Liver (tissue), 8 donors: ENCODE measurements at regions not wholly inside any gene's neighbourhood (a gene's known extent, or its start where the extent isn't known, plus 50 kb on each side); places are given as distances from the start of the nearest gene placed in this dataset.

Source experiments
- DNase-seq: peaks from one replicate; pipeline ENCODE4 v3.0.0-alpha.2; 2017; ENCODE audit warnings: low spot score
- H3K27ac ChIP-seq, 2 donors: one replicate each; pipeline ENCODE4 v1.7.0; 2013; ENCODE audit warnings: inconsistent platforms in 2 of 2, low read length in 2 of 2, control low read depth in 1 of 2, low read depth in 1 of 2, mild to moderate bottlenecking in 1 of 2
- H3K27me3 ChIP-seq, 4 donors: one replicate each; pipeline versions ENCODE4 v1.6.1 to v1.7.0; 2013; ENCODE audit warnings: low read length in 3 of 4, inconsistent platforms in 1 of 4, mild to moderate bottlenecking in 1 of 4, moderate library complexity in 1 of 4; ENCODE audit not compliant: control insufficient read depth in 4 of 4, insufficient read depth in 4 of 4
- H3K36me3 ChIP-seq, 4 donors: one replicate each; pipeline versions ENCODE4 v1.6.1 to v1.7.0; 2013; ENCODE audit warnings: low read length in 3 of 4, mild to moderate bottlenecking in 3 of 4, low read depth in 1 of 4, moderate library complexity in 1 of 4; ENCODE audit not compliant: control insufficient read depth in 4 of 4, insufficient read depth in 3 of 4
- H3K4me1 ChIP-seq, 4 donors: one replicate each; pipeline versions ENCODE4 v1.6.1 to v1.7.0; 2013; ENCODE audit warnings: low read length in 3 of 4, mild to moderate bottlenecking in 3 of 4, moderate library complexity in 1 of 4; ENCODE audit not compliant: control insufficient read depth in 4 of 4, insufficient read depth in 4 of 4
- H3K4me3 ChIP-seq, 3 donors: one replicate each; pipeline versions ENCODE4 v1.6.1 to v1.7.0; 2013; ENCODE audit warnings: low read length in 3 of 3, control low read depth in 1 of 3, low read depth in 1 of 3, mild to moderate bottlenecking in 1 of 3
- H3K9ac ChIP-seq, 2 donors: one replicate each; pipeline ENCODE4 v1.7.0; 2013; ENCODE audit warnings: low read length in 2 of 2, mild to moderate bottlenecking in 2 of 2, moderate library complexity in 2 of 2, control low read depth in 1 of 2, low read depth in 1 of 2
- H3K9me3 ChIP-seq, 4 donors: one replicate each; pipeline versions ENCODE4 v1.6.1 to v1.7.0; 2013; ENCODE audit warnings: low read length in 3 of 4; ENCODE audit not compliant: control insufficient read depth in 4 of 4
- ATF3 ChIP-seq: IDR thresholded peaks from 2 replicates; pipeline ENCODE4 v1.6.1; 2016; ENCODE audit warnings: antibody characterized with exemption
- CTCF ChIP-seq: fragments of 150-350 bp; IDR thresholded peaks from 2 replicates; pipeline ENCODE4 v1.5.1; 2017; ENCODE audit warnings: improper control_type of control experiment, low read depth, low read length; ENCODE audit not compliant: missing input control
- EGR1 ChIP-seq, 2 donors: IDR thresholded peaks; 2 replicates each; pipeline ENCODE4 v1.6.1; 2016 to 2018; ENCODE audit warnings: antibody characterized with exemption in 2 of 2, low read depth in 2 of 2
- FOXA1 ChIP-seq: IDR thresholded peaks from 2 replicates; pipeline ENCODE4 v1.6.1; 2016; ENCODE audit warnings: antibody characterized with exemption
- FOXA2 ChIP-seq: IDR thresholded peaks from 2 replicates; pipeline ENCODE4 v1.6.1; 2016; ENCODE audit warnings: antibody characterized with exemption
- GABPA ChIP-seq, 2 donors: IDR thresholded peaks in 1 of 2; conservative IDR thresholded peaks in 1 of 2; 2 replicates each; pipeline ENCODE4 v1.6.1; 2016; ENCODE audit warnings: antibody characterized with exemption in 2 of 2, mild to moderate bottlenecking in 1 of 2, moderate library complexity in 1 of 2
- HNF4A ChIP-seq, 2 donors: conservative IDR thresholded peaks; 2 replicates each; pipeline ENCODE4 v1.6.1; 2016; ENCODE audit warnings: antibody characterized with exemption in 2 of 2, mild to moderate bottlenecking in 2 of 2
- JUND ChIP-seq, 2 donors: IDR thresholded peaks; 2 replicates each; pipeline ENCODE4 v1.6.1; 2016; ENCODE audit warnings: antibody characterized with exemption in 2 of 2
- MAX ChIP-seq: IDR thresholded peaks from 2 replicates; pipeline ENCODE4 v1.6.1; 2016; ENCODE audit warnings: antibody characterized with exemption
- NR2F2 ChIP-seq: IDR thresholded peaks from 2 replicates; pipeline ENCODE4 v1.6.1; 2016; ENCODE audit warnings: antibody characterized with exemption
- RAD21 ChIP-seq, 2 donors: IDR thresholded peaks; 2 replicates each; pipeline ENCODE4 v1.6.1; 2016; ENCODE audit warnings: antibody characterized with exemption in 2 of 2, mild to moderate bottlenecking in 2 of 2
- REST ChIP-seq: IDR thresholded peaks from 2 replicates; pipeline ENCODE4 v1.6.1; 2016; ENCODE audit warnings: antibody characterized with exemption, mild to moderate bottlenecking
- TAF1 ChIP-seq: conservative IDR thresholded peaks from 2 replicates; pipeline ENCODE4 v1.6.1; 2016; ENCODE audit warnings: antibody characterized with exemption, mild to moderate bottlenecking
- ZBTB33 ChIP-seq: IDR thresholded peaks from 2 replicates; pipeline ENCODE4 v1.6.1; 2016; ENCODE audit warnings: antibody characterized with exemption
- WGBS: extraction: QIAGEN DNeasy Blood & Tissue Kit; methylation state at CpG from one replicate; pipeline ENCODE4 v1.1.7; 2013; 5-methylcytosine and 5-hydroxymethylcytosine counted together
- donor health status: healthy.
- donor health status: healthy.
- donor health status: healthy.
- donor health status: healthy.
- donor health status: healthy.

- Histone ChIP-seq H3K9me3 (no peaks in the 10 kb centered on the region), H3K36me3 (no peaks in the 10 kb centered on the region), H3K27ac (no peak overlapping the region), H3K27me3 (peaks cover 0 to 6% (median 2%) of the 10 kb centered on the region in 4 donors), H3K4me3 (no peak overlapping the region), H3K9ac (no peak overlapping the region), H3K4me1 (no peaks in the 10 kb centered on the region)
- no peak for DNase-seq
- TF ChIP-seq RAD21 (IDR thresholded peaks at IDR 0.05) (peak; percentile 66 to 76), CTCF (peak; percentile 74), GABPA (IDR thresholded peaks at IDR 0.05 in 1 of 2, conservative IDR thresholded peaks at IDR 0.05 in 1 of 2) (no peak)
- 29% methylated on average over 10 of the region's 10 CpGs for WGBS
Measured at GRCh38 chr13:24997367-24997967, 98.5 kb upstream of the PABPC3 start.

- Histone ChIP-seq H3K36me3 (no peaks in the 10 kb centered on the region), H3K4me3 (no peak overlapping the region), H3K27me3 (peaks cover 0 to 6% (median 2%) of the 10 kb centered on the region in 4 donors), H3K9me3 (no peaks in the 10 kb centered on the region), H3K27ac (no peak overlapping the region), H3K4me1 (no peaks in the 10 kb centered on the region), H3K9ac (no peak overlapping the region)
- TF ChIP-seq HNF4A (conservative IDR thresholded peaks at IDR 0.05), result no peak
- TF ChIP-seq MAX, result no peak
- no peak for TF ChIP-seq FOXA1
- no peak for TF ChIP-seq FOXA2
- TF ChIP-seq ATF3, result no peak
- TF ChIP-seq REST, result no peak
- TF ChIP-seq TAF1, result no peak
- no peak for TF ChIP-seq RAD21 (IDR thresholded peaks at IDR 0.05)
- no peak for TF ChIP-seq GABPA (IDR thresholded peaks at IDR 0.05 in 1 of 2, conservative IDR thresholded peaks at IDR 0.05 in 1 of 2)
- no peak for TF ChIP-seq CTCF
- TF ChIP-seq NR2F2, result no peak
- no peak for TF ChIP-seq JUND (IDR thresholded peaks at IDR 0.05)
- TF ChIP-seq ZBTB33, result no peak
- no peak for TF ChIP-seq EGR1 (IDR thresholded peaks at IDR 0.05; ENCODE audit: low read depth in 2 of 2)
- WGBS, result 78% methylated on average over 8 of the region's 8 CpGs
- DNase-seq, result no peak
Measured at GRCh38 chr13:24998433-24998832, 97.5 kb upstream of the PABPC3 start.
